Smooth muscle cell (in vitro differentiated cells): ENCODE measurements at regions not wholly inside any gene's neighbourhood (a gene's known extent, or its start where the extent isn't known, plus 50 kb on each side); places are given as distances from the start of the nearest gene placed in this dataset.
"Not testable (repeated sequence)": the region's sequence is repeated elsewhere in the genome, so short reads cannot be mapped to it uniquely, and the experiment has no call there.

ENCODE experiments used
- DNase-seq: peaks from one replicate; lab custom pipeline; 2025; ENCODE audit not compliant: unreplicated experiment; lab: John Stamatoyannopoulos, UW
- H2AFZ ChIP-seq: fragments of 200-600 bp; sonication (generic); 2 replicates; pipeline ENCODE4 v1.6.0; 2016; ENCODE audit warnings: antibody characterized with exemption, low read depth, mild to moderate bottlenecking
- H3F3A ChIP-seq: fragments of 200-600 bp; sonication (generic); 2 replicates; pipeline ENCODE4 v1.6.0; 2017; ENCODE audit warnings: antibody characterized with exemption, low read depth
- H3K27ac ChIP-seq: fragments of 200-600 bp; sonication (generic); 2 replicates; pipeline ENCODE4 v1.5.1; 2016; ENCODE audit warnings: low read depth, mild to moderate bottlenecking
- H3K27me3 ChIP-seq: fragments of 200-600 bp; sonication (generic); 2 replicates; pipeline ENCODE4 v1.6.1; 2016; ENCODE audit warnings: low read depth, mild to moderate bottlenecking
- H3K36me3 ChIP-seq: fragments of 200-600 bp; sonication (generic); 2 replicates; pipeline ENCODE4 v1.5.1; 2016; ENCODE audit warnings: low read depth
- H3K4me1 ChIP-seq: fragments of 200-600 bp; sonication (generic); 2 replicates; pipeline ENCODE4 v1.5.1; 2016; ENCODE audit warnings: low read depth
- H3K4me2 ChIP-seq: fragments of 200-600 bp; sonication (generic); 2 replicates; pipeline ENCODE4 v1.6.0; 2016; ENCODE audit warnings: mild to moderate bottlenecking
- H3K4me3 ChIP-seq: fragments of 200-600 bp; sonication (generic); 2 replicates; pipeline ENCODE4 v1.5.1; 2016; ENCODE audit warnings: mild to moderate bottlenecking
- H3K79me2 ChIP-seq: fragments of 200-600 bp; sonication (generic); 2 replicates; pipeline ENCODE4 v1.6.0; 2016; ENCODE audit warnings: low read depth, mild to moderate bottlenecking
- H3K9ac ChIP-seq: fragments of 200-600 bp; sonication (generic); 2 replicates; pipeline ENCODE4 v1.6.0; 2016; ENCODE audit warnings: low read depth
- H3K9me3 ChIP-seq: fragments of 200-600 bp; sonication (generic); replicated peaks from 2 replicates; pipeline ENCODE4 v1.5.1; 2016; ENCODE audit warnings: low read depth
- H4K20me1 ChIP-seq: fragments of 200-600 bp; sonication (generic); 2 replicates; pipeline ENCODE4 v1.6.0; 2016; ENCODE audit warnings: low read depth
- WGBS: methylation state at CpG from one replicate; pipeline ENCODE4 v1.1.7; 2016; ENCODE audit warnings: low lambda C conversion rate; 5-methylcytosine and 5-hydroxymethylcytosine counted together
- TF ChIP-seq, protein P1 (sequence below): fragments of 200-600 bp; sonication (generic); IDR thresholded peaks from 2 replicates; pipeline ENCODE4 v1.5.1; 2017; ENCODE audit warnings: borderline replicate concordance, mild to moderate bottlenecking, antibody characterized with exemption; ENCODE audit not compliant: insufficient read depth, poor library complexity, severe bottlenecking

GRCh38 chrX:462853-463252 is 76.1 kb upstream of the PPP2R3B start:
- Histone ChIP-seq H3K9me3 (no peaks in the 10 kb centered on the region), H3K9ac (no peak overlapping the region), H3K4me2 (no peak overlapping the region), H3K36me3 (no peaks in the 10 kb centered on the region), H3K27me3 (no peaks in the 10 kb centered on the region), H3K27ac (no peak overlapping the region), H3F3A (no peaks in the 10 kb centered on the region), H3K4me1 (no peaks in the 10 kb centered on the region), H3K4me3 (no peak overlapping the region), H2AFZ (no peak overlapping the region), H4K20me1 (no peaks in the 10 kb centered on the region), H3K79me2 (no peaks in the 10 kb centered on the region)
- TF ChIP-seq, protein P1, sequence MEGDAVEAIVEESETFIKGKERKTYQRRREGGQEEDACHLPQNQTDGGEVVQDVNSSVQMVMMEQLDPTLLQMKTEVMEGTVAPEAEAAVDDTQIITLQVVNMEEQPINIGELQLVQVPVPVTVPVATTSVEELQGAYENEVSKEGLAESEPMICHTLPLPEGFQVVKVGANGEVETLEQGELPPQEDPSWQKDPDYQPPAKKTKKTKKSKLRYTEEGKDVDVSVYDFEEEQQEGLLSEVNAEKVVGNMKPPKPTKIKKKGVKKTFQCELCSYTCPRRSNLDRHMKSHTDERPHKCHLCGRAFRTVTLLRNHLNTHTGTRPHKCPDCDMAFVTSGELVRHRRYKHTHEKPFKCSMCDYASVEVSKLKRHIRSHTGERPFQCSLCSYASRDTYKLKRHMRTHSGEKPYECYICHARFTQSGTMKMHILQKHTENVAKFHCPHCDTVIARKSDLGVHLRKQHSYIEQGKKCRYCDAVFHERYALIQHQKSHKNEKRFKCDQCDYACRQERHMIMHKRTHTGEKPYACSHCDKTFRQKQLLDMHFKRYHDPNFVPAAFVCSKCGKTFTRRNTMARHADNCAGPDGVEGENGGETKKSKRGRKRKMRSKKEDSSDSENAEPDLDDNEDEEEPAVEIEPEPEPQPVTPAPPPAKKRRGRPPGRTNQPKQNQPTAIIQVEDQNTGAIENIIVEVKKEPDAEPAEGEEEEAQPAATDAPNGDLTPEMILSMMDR, result no peak
- WGBS, result 89% methylated on average over 20 of the region's 21 CpGs
- no peak for DNase-seq

- Histone ChIP-seq H3K4me3 (no peak overlapping the region), H3K27me3 (no peaks in the 10 kb centered on the region), H3K9me3 (no peaks in the 10 kb centered on the region), H3K4me1 (no peaks in the 10 kb centered on the region), H2AFZ (no peak overlapping the region), H3K9ac (no peak overlapping the region), H3K36me3 (no peaks in the 10 kb centered on the region), H4K20me1 (no peaks in the 10 kb centered on the region), H3K79me2 (no peaks in the 10 kb centered on the region), H3K4me2 (no peak overlapping the region), H3F3A (no peaks in the 10 kb centered on the region), H3K27ac (no peak overlapping the region)
- no peak for DNase-seq
- TF ChIP-seq, protein P1, result no peak
- 87% methylated on average over 32 of the region's 32 CpGs for WGBS
Measured at GRCh38 chrX:465418-466215, 78.9 kb upstream of the PPP2R3B start.

- H3K79me2 ChIP-seq, DNase-seq, H4K20me1 ChIP-seq, H3K27me3 ChIP-seq, H3K4me2 ChIP-seq, H3K4me1 ChIP-seq, H3K27ac ChIP-seq, H3K4me3 ChIP-seq, H3K36me3 ChIP-seq, H3F3A ChIP-seq, H3K9me3 ChIP-seq, H3K9ac ChIP-seq, H2AFZ ChIP-seq: not testable (repeated sequence)
- 95% methylated on average over 17 of the region's 17 CpGs for WGBS
Measured at GRCh38 chrX:466836-467235, 80.1 kb upstream of the PPP2R3B start.

DNA sequence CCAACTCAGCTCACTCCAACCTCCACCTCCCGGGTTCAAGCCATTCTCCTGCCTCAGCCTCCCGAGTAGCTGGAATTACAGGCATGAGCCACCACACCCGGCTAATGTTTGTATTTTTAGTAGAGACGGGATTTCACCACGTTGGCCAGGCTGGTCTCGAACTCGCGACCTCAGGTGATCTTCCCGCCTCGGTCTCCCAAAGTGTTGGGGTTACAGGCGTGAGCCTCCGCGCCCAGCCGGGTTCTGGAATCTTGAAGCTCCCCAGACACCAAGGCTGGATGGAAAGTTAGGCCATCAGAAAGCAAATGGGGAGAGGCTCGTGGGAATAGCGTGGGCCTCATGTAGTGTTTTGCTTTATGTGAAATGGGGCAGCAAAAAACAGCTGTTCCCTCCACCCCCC is 81.0 kb upstream of the PPP2R3B start:
- not testable (repeated sequence) for H3K4me2 ChIP-seq, H3K4me1 ChIP-seq, H4K20me1 ChIP-seq, H3K36me3 ChIP-seq, DNase-seq, H3K27me3 ChIP-seq, H2AFZ ChIP-seq, H3K9me3 ChIP-seq, H3F3A ChIP-seq, H3K27ac ChIP-seq, H3K9ac ChIP-seq, H3K79me2 ChIP-seq, H3K4me3 ChIP-seq
- WGBS, result 92% methylated on average over 16 of the region's 16 CpGs
